Activated effector memory CD4-positive, alpha-beta T cell treated with Interleukin-2 at 50 U/mL for 16 hours (primary cell): ENCODE measurements at regions not wholly inside any gene's neighbourhood (a gene's known extent, or its start where the extent isn't known, plus 50 kb on each side); places are given as distances from the start of the nearest gene placed in this dataset.
"Not testable (repeated sequence)": the region's sequence is repeated elsewhere in the genome, so short reads cannot be mapped to it uniquely, and the experiment has no call there.

Source experiments
- DNase-seq: peaks from one replicate; pipeline ENCODE4 v3.0.0-alpha.2; 2020

GRCh38 chr21:27058673-27059605, 92.1 kb upstream of the ADAMTS5 start:
- DNase-seq, result no peak

- DNase-seq, result no peak
These were observed 91.1 kb upstream of the ADAMTS5 start for GRCh38 chr21:27057997-27058396.

- no peak for DNase-seq
These were observed 80.9 kb upstream of the ADAMTS5 start for GRCh38 chr21:27047658-27048314.

GRCh38 chr21:27047283-27047657, 80.4 kb upstream of the ADAMTS5 start:
- DNase-seq, result no peak

GRCh38 chr21:27045281-27045985, 78.5 kb upstream of the ADAMTS5 start:
- no peak for DNase-seq

- no peak for DNase-seq
These were observed 76.5 kb upstream of the ADAMTS5 start for GRCh38 chr21:27043377-27043776.

- no peak for DNase-seq
These were observed 74.0 kb upstream of the ADAMTS5 start for GRCh38 chr21:27040738-27041469.

- DNase-seq, result no peak
These were observed 69.9 kb upstream of the ADAMTS5 start for GRCh38 chr21:27036736-27037301.

- DNase-seq, result no peak
These were observed 68.9 kb upstream of the ADAMTS5 start for GRCh38 chr21:27035791-27036190.

GRCh38 chr21:27034796-27035195, 67.9 kb upstream of the ADAMTS5 start:
- no peak for DNase-seq

- DNase-seq, result no peak
These were observed 66.6 kb upstream of the ADAMTS5 start for GRCh38 chr21:27033471-27033870.

GRCh38 chr21:27026501-27026900, 59.6 kb upstream of the ADAMTS5 start:
- DNase-seq, result no peak

GRCh38 chr21:27025708-27026107, 58.8 kb upstream of the ADAMTS5 start:
- not testable (repeated sequence) for DNase-seq

- DNase-seq, result no peak
These were observed 58.1 kb upstream of the ADAMTS5 start for GRCh38 chr21:27024971-27025370.

GRCh38 chr21:27024301-27024700, 57.4 kb upstream of the ADAMTS5 start:
- no peak for DNase-seq

- DNase-seq, result no peak
These were observed 56.3 kb upstream of the ADAMTS5 start for GRCh38 chr21:27023186-27023585.

- DNase-seq, result no peak
These were observed 54.9 kb upstream of the ADAMTS5 start for GRCh38 chr21:27021801-27022200.

- DNase-seq, result no peak
These were observed 54.2 kb upstream of the ADAMTS5 start for GRCh38 chr21:27021046-27021445.

GRCh38 chr21:27017246-27017645, 50.4 kb upstream of the ADAMTS5 start:
- no peak for DNase-seq
